Left cardiac atrium (tissue), 4 donors: ENCODE measurements at regions not wholly inside any gene's neighbourhood (a gene's known extent, or its start where the extent isn't known, plus 50 kb on each side); places are given as distances from the start of the nearest gene placed in this dataset.
A peak's percentile ranks its signal among the peaks of the same experiment; 100 is the strongest.

ENCODE experiments used
- ATAC-seq, 2 donors: fragments of 200-7000 bp; cut with Tn5 transposase; one replicate each; pipeline ENCODE4 v1.9.1; 2020; ENCODE audit warnings: mild to moderate bottlenecking in 2 of 2, moderate library complexity in 2 of 2
- DNase-seq: peaks from one replicate; pipeline ENCODE4 v3.0.0-alpha.2; 2020
- intact Hi-C, 2 donors: fragments of 100-400 bp; cut with DNase I; formaldehyde crosslinking; loops; one replicate each; pipeline versions ENCODE4 v1.14.1 to v1.15.1; 2022 to 2023
- donor health status: DM: no; HTN: yes; CAD: no.
- donor health status: DM: no; HTN: yes; CAD: no; lungs with severe emphysema.
- donor health status: DM: yes; HTN: yes; CAD: no.
- donor health status: Dilated cardiomyopathy.

DNA sequence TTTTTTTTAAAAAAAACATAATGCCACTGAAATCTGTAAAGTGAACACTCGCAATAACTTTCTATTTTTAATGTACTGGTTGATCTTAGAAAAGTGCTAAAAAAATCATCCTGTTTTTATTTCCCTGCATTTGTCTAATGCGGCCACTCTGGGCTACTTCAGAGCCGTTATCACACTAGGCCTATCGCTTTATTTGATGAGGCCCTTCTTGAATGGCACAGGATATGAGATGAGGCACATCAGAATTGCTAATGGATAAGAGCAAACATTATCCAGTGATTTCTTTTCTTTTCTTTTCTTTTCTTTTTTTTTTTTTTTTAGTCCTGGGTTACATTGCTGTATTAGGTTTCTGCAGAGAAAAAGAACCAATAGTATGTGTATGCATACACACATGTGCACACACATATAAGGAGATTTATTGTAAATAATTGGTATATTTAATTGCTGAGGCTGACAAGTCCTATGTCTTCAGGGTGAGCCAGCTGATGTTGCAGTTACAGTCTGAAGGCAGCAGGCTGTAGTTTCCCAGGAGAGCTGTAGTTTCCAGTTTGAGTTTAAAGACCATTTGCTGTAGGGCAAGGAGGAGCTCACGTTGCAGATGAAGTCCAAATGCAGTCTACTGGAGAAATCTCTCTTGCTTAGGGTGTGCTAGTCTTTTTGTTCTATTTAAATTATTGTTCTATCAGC lies 391.7 kb downstream of the MED10 start:
- ATAC-seq (no peak), DNase-seq (no peak)
- intact Hi-C loops, result no loop called here

DNA sequence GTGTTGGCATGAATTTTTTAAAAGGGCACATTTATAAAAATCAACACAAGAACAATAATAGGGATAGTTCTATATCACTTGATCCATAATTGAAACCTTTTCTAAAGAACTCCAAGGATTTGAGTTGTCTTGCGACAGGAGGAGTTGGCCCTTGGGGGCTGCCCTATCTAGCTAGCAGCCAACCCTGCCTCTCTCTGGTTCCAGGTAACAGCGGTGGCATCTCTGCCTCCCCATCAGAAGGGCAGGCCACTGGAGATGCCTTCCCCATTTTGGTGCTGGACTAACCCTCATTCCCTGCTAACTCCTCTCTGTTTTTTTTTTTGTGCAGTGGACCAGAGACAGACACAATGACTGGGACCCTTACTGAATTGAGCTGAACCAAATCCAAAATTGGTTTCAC lies 393.0 kb downstream of the MED10 start:
- DNase-seq, result no peak
- intact Hi-C loops, result no loop called here
- ATAC-seq, result no peak

DNA sequence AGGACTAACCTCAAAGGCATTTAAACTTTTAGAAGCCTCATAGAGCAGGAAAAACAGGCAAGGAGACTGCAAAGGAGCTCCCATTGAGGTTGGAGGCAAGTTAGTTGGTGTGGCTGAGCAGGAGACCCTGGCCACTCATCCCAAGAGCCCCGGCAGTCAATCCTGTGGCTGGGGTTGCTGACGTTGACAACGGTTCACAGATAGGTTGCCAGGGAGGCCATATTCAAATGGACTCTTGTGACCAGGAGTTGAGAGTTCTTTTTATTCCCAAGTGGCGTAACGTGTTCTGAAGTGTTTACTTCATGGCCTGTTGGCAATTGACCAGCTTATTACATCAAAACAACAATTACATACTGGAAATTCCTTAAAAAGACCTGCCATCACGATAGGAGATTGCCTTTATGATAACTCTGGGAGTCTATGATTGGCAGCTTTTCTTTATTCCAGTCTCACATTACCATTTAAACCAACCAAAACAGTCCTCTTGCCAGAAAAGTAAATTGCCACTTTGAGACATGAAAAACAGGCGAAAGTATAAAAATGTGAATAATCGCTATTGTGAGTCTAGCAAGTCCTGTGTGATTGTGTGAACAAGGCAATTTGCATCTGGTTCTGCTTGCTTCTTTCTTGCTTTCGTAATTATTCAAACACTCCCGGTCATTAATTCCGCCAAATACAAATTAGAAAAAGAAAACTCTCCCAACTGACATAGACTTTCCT lies 394.9 kb downstream of the MED10 start:
- ATAC-seq (no peak), DNase-seq (no peak)
- intact Hi-C loops, result no loop called here

GRCh38 chr5:5981562-5981961 lies 396.8 kb downstream of the MED10 start:
- intact Hi-C loops, result no loop called here
- ATAC-seq (no peak), DNase-seq (no peak)

- DNase-seq (no peak), ATAC-seq (no peak)
- intact Hi-C loops, result no loop called here
These were observed 397.8 kb downstream of the MED10 start for GRCh38 chr5:5980538-5980895.

DNA sequence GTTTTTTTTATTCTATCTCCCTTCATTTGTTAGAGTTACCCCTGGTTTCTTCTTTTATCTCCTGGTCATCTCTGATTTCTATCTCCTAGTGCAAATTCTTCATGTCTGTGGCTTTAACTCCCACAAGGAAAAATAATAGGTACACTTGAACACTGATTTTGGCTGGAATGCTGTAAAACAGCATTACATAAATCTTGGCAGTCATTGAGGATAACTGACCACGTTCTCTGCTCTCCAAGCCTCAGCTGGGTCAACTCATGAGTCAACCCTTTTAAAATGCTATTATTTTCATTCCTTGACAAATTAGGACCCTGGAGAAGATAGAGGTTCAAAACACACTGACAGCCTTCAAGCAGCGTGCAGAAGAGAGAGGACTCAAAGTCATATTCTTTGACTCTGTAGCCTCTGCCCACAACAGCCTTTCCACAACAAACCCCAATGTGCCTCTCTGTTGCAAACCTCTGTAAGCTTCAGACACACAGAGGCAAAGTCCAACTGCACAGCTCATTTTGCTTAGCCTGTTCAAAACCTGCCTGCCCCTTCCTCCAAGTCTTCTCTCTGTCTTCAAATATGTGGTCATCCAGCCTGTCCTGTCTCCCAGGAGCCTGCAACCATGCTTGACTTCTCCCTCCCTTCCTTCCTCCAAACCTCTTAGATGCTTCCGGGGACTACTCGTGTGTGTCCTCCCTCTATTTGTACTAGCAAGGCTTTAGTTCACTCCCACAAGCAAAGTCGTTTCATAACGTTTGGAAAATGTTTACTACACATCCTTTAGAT lies 398.4 kb downstream of the MED10 start:
- ATAC-seq (peak; percentile 53 to 84), DNase-seq (no peak)
- intact Hi-C loops, result no loop called here

- DNase-seq (peak; percentile 18), ATAC-seq (peak; percentile 70 to 93)
- intact Hi-C loops, result no loop called here
These were observed 399.0 kb downstream of the MED10 start for GRCh38 chr5:5979377-5979760.

DNA sequence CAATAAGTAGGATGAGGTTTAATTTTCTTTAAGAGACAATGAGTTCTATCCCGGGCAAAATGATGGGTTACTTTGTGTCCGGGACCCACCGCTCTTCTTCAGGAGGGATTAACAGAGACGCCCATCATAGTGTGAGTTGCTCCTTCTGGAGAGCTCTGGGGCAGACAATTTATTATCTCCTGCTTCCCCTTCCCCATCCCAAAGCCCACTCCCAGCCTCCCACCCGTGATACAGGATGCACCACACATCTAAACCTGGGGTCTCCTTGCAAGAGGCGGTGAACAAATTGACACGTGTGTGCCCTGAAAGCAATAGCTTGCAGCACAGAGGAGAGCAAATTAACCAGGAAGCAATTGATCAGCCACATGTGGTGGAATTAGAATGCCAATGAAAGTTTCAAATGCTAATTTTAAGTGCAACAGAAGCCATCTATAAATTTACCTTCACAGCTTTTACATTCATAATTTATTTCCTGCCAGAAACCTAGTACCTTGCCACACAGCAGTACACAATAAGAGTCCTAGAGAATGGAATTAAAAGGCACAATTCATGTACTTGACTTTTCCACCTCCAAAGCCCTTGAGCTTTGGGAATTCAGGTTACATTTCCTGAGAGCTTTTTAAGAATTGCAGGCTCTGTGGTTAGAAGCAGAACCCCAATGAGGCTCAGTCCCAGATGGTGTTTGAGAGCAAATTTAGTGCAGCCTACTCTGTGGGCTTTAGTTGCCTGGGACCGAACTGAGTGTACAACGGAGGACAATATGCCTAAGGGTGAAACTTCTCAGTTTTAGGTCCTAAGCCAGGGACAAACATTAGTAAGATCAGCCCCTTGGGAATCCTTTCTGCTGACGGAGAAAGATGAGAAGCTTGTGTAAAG lies 399.6 kb downstream of the MED10 start:
- intact Hi-C loops, result no loop called here
- ATAC-seq (peak in 1 of 2 donors; percentile 21), DNase-seq (no peak)

DNA sequence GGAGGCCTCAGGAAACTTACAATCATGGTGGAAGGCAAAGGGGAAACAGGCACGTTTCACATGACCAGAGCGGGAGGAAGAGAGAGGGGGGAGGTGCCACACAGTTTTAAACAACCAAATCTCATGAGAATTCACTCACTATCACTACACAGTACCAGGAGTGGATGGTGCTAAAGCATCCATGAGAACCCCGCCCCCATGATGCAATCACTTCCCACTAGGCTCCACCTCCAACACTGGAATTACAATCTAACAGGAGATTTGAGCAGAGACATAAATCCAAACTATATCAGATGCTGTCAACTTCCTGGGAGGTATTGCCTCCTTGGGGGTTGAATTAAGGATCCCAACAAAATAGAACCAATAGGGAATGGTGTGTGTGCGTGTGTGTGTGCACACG lies 407.1 kb downstream of the MED10 start:
- ATAC-seq (no peak), DNase-seq (no peak)
- intact Hi-C loops, result no loop called here

- ATAC-seq (no peak), DNase-seq (no peak)
- intact Hi-C loops, result no loop called here
These were observed 408.3 kb downstream of the MED10 start for GRCh38 chr5:5969942-5970483.

GRCh38 chr5:5968981-5969380 lies 409.4 kb downstream of the MED10 start:
- ATAC-seq (no peak), DNase-seq (no peak)
- intact Hi-C loops, result no loop called here

- ATAC-seq, result no peak
- no peak for DNase-seq
- intact Hi-C loops, result no loop called here
These were observed 410.4 kb downstream of the MED10 start for GRCh38 chr5:5967944-5968343.

DNA sequence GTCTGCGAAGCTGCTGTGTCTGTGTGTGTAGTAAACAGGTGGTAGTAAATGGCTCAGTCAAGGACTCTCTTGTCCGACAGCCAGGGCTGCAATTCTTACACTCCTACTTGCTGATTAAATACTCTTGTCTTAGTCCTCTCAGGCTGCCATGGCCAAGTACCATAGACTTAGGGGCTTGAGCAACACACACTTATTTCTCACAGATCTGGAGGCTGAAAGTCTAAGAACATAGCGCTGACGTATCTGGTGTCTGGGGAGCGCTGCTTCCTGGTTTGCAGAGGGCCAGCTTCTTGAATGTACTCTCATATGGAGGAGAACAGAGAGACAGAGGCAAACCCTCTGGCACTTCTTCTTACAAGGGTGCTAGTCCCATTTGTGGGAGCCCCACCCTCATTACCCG lies 411.0 kb downstream of the MED10 start:
- ATAC-seq (no peak), DNase-seq (no peak)
- intact Hi-C loops, result no loop called here

- ATAC-seq, result no peak
- no peak for DNase-seq
- intact Hi-C loops, result no loop called here
These were observed 413.2 kb downstream of the MED10 start for GRCh38 chr5:5965132-5965531.

GRCh38 chr5:5964347-5964746 lies 414.0 kb downstream of the MED10 start:
- DNase-seq (no peak), ATAC-seq (no peak)
- intact Hi-C loops, result no loop called here

GRCh38 chr5:5957737-5958136 lies 420.6 kb downstream of the MED10 start:
- intact Hi-C loops, result no loop called here
- no peak for ATAC-seq

DNA sequence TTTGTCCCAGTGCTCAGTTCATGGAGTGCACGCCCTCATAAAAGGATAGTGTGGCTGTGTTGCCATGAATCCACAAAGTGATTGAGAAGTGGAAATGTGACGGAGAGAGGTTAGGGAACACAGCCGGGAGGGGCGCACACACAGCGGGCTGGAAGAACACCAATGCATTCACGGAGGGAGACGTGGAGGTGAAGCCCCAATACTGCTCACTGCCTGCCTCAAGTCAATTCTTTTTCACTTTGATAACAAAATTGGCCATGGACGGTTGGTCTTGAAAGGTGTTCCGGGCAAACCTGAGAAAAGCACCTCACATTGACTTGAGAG lies 424.1 kb downstream of the MED10 start:
- ATAC-seq (no peak), DNase-seq (no peak)
- intact Hi-C loops, result no loop called here

More at GRCh38 chr5:5957737-5958136, 420.6 kb downstream of the MED10 start:
- no peak for DNase-seq

DNA sequence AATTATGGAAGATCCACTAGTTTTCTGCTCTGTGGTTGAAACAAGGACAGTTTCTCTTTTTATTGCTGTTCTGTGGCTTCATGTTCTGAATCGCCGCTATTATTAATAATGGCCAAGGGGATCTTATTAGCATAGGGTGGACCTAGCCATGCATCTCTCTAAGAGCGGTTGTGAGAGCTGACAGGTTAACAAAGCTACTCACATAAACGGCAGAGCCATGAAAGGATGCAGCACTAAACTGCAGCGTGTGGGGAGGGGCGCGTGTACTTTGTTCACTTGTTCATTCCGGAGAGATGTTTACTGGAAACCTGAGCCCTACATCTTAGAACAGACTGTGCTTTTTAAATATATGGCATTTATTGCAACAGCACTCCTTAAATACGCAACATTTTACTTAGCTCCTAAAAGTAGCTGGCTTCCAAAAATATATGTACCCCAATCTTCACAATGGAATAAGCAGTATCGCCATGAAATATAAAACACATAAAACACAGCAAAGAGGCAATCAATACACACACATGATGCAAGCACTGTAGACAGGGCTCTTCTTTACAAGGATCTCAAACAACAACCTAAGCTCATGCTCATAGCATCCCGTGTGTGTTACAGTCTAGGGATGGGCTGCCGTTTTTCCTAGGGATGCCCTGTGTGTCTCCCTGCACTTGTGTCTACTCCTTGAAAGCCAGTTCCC lies 424.6 kb downstream of the MED10 start:
- intact Hi-C loops, result no loop called here
- DNase-seq (no peak), ATAC-seq (no peak)

GRCh38 chr5:5951953-5952352 lies 426.4 kb downstream of the MED10 start:
- no peak for ATAC-seq
- DNase-seq, result no peak
- intact Hi-C loops, result no loop called here
